COLO668 (cell line): ENCODE measurements at regions not wholly inside any gene's neighbourhood (a gene's known extent, or its start where the extent isn't known, plus 50 kb on each side); places are given as distances from the start of the nearest gene placed in this dataset.
"Not testable (repeated sequence)": the region's sequence is repeated elsewhere in the genome, so short reads cannot be mapped to it uniquely, and the experiment has no call there.

Experiments
- DNase-seq: peaks from one replicate; lab custom pipeline; 2025; ENCODE audit not compliant: unreplicated experiment; lab: John Stamatoyannopoulos, UW

DNA sequence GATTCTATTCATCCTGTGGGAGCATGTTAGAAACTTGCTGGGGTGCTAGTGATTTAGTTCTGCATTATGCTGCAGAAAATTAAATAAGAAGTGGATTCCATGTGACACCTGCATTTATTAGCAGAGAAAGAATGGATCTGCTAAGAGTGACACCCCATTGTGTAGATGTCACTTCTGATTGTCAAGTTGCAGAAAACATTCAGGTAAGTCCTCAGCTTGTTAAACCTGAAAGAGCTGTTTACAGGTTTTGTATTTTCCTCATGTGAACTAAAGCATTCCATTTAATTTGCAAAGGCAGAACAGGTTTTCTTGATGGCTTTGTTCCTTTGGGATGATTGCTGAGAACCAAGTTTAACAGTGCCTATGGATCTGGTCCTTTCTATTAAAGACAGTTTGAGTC, 238.7 kb downstream of the ABCC12 start:
- DNase-seq: no peak

DNA sequence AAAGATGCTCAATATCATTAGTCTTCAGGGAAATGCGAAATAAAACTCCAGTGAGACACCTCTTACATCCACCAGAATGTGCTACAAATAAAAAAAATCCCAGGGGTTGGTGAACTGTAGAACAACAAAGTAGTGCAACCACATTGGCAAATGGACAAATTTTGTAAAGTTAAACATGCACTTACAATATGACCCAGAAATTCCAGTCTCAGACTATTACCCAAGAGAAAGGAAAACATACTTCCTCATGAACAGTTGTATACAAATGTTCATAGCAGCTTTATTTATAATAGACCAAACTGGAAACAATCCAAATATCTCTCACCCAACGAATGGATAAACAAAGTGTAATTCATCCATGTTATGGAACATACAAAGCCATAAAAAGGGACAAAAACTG, 239.5 kb downstream of the ABCC12 start:
- DNase-seq: no peak

DNA sequence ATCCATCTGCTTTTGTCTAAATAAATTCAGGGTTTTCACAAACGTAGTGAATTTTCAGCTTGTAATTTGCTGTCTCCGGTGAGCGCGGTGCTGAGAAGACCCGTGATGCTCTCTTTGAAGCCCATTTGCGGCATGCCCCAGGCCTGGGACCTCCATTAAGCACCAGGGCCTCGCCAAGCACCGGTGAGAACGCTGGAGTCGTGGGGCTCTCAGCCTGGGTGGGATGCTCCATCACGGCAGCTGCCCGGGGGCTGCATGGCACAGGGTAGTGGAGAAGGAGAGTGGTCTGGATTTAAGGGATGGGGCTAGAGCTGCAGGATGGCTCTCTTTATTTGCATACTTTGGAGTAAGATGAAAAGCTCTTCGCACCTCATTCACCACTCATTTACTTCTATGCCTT, 248.7 kb downstream of the ABCC12 start:
- DNase-seq: no peak

DNA sequence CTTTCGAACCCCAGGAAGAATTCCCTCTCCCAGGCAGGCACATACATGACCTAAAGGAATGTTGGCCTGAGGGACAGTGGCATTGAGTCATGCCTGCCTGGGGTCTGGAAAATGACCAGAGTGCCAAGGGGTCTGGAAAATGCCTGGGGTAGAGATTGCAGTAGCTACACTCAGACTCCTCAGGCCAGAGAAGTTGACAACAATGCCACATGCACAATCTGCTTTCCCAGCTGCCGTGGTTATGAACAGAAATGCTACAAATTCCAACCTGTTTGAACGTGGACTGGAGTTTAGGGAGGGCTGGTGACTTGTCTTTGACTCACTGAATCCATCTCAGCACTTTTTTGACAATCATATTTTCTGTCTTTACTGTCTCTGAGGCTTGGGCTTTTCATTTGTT, 250.0 kb downstream of the ABCC12 start:
- DNase-seq: no peak

DNA sequence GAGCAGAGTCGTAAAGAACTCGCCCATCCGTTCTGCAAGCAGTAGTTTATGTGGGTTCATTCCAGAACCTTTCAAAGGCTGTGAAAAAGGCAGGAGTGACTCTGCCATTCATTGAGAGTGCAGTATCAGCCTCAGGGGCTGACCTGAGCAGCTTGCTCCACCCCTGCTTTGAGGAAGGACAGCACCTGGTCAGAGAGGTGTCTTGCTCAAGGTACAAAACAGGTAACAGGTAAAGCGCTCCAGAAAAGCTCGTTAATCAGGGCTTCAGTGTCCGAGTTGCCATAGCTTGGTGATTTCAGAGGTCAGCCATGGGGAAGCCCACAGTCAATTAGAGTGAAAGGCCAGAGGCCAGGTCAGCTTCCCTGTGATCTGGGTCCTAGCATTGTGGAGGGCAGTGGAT, 251.1 kb downstream of the ABCC12 start:
- DNase-seq: no peak

DNA sequence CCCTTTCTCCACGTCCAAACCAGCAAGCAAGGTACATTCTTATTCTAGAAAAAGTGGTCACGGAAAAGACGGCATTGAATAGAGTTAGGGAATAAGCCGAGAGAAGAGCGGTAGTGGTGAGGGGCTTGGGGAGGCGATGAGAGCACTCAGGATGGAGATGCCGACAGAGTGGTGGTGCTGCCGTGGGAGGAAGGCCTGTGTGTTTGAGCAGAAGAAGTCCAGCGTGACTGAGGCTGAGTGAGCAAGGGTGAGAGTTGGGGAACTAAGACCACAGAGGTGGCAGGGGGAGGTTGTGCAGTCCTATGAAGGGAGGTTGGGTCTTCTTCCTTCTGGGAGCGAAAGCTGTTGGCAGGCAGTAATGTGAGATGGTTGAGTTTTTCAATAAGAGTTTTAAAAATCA, 252.3 kb downstream of the ABCC12 start:
- DNase-seq: no peak

DNA sequence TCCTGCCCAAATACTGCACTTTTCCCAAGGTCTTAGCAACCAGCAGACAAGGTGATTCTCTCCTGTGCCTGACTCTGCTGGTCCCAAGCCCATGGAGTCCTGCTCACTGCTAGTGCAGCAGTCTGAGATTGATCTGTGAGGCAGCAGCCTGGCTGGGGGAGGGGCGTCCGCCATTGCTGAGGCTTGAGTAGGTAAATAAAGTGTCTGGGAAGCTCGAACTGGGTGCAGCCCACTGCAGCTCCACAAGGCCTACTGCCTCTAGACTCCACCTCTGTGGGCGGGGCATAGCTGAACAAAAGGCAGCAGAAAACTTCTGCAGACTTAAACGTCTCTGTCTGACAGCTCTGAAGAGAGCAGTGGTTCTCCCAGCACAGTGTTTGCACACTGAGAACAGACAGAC, 258.7 kb downstream of the ABCC12 start:
- DNase-seq: not testable (repeated sequence)

DNA sequence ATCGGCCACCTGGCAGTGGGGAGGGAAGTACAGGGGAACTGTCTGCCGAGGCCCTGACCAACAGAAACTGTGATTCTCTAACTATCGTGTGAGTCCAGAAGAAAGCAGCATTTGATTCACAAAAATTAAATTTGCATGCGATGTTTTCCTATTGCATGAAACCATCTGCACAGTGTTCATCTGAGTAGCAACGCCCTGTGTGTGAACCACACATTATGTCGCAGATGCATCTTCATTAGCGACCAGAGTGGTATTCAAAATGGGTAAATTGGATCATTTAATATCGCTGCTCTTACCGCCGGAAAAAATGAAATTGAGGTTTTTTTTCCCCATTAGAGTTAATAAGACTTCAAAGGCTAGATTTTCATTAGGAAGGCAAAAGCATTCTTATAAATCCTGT, 260.6 kb downstream of the ABCC12 start:
- DNase-seq: no peak

DNA sequence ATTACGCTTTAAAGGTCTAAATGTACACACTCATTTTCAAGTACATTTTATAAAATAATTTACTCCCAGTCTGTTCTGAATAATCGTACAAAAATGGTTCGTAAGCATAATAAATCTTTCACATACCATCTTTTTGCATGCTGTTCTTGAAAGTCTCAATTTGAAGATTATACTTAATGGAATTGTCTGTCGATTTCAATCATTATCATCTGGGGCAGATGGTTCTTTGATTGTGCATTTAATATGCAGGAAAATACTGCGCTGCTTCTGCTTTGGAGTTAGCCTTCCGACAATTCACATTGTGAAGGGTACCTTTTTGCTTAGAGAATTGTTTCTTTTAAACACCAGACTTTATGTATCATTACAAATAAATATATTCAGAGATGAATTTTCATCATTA, 262.8 kb downstream of the ABCC12 start:
- DNase-seq: no peak

DNA sequence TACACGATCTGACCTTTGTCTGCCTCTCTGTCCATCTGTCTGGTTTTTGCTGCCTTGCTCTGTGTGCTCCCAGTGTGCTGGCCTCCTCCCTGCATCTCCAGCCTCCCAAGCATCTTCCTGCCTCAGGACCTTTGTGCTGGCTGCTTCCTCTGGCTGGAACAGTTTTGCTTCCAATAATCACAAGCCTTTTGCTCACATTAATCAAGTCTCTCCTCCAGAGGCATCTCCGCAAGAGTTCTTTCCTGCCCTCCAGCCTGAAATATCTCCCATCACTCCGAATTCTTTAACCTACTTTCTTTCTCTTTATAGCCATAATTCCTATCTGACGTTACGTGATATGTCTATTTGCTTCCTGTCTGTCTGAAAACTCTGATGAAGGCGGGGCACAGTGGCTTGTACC, 267.1 kb downstream of the ABCC12 start:
- DNase-seq: no peak

DNA sequence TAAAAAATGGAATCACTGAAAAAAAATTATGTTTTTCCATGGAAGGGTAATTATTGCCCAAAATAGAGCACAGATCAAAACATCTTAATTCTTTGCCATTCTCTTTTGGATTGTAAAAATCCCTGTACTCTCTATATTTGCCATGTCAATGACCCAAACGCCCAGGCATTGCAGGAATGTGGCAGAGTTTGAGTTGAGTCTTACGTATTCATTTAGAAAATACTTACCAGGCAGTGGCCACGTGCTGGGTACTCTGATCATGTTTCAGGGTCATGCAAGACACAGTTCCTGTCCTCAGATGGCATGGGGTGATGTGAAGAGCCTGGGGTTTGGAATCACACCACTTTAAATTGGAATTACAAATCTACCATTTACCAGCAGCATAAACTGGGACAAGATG, 267.7 kb downstream of the ABCC12 start:
- no peak for DNase-seq

DNA sequence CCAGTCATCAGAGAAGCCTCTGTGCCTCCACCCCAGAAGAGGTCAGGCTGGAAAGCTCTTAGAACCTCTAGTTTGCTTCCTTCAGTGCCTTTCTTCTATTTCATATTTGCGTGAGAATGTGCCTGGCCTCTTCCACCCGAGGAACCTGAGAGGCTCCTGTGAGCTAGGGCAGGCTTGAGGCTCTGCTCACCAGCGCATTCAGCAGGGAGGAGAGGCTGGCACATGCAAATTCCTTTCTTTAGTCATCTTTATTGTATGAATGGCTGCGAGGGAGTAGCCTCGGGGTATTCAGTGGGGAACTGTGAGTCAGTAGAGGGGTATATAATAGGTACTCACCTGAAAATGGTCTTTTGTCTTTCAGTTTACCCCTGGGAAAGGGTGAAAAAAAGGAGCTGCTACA, 268.3 kb downstream of the ABCC12 start:
- no peak for DNase-seq

DNA sequence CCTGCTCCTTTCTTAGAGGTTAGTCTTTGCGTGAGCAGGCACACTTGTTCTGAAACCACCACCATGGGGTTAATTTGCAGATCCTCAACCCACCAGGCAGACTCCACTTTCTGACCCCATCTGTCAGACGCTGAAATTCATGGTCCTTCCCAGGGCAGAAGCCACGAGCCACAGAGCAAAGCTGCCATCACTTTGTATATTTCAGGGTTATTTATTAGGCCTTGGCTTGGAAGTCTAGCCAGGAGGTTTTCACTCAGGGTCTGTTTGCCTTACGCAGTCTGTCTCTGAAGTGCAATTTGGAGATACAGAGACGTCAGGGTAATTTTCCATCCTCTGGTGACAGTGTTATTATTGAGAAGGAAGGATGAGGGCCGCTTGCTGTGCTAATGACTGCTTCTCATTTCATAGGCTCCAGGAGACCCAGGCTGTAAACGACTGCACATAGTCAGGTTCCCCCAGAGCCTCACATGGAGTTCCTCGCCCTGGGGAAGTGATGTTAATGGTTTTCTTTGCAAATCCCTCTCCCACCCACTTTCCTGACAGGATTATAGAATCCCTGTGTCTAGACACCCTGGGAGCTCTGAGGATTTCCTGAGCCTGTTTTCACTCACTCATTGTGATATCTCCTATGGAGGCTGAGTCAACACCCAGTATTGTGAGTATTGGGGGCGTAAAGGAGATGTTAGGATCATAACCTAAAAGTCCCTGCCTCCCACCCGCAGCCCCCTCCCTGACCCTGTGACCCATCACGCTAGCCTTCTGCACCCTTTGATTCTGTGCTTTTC, 269.0 kb downstream of the ABCC12 start:
- no peak for DNase-seq

DNA sequence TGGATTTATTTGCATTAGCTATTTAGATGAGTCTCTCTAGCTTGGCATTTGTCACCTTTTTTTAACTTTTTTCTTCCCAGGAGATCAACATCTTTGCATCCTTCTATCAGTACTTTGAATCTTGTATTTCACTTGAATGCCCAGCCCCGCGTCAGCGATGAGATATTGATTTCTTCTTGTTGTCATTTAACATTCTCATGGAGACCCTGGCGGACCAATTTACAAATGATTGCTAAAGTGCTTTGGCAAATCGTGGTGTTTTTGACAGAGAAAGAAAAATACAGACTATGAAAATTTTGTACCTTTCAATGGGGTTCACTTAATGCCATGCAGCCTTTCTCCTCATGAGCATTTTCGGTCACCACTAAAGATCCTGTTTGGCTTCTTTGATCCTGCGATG, 269.7 kb downstream of the ABCC12 start:
- no peak for DNase-seq

DNA sequence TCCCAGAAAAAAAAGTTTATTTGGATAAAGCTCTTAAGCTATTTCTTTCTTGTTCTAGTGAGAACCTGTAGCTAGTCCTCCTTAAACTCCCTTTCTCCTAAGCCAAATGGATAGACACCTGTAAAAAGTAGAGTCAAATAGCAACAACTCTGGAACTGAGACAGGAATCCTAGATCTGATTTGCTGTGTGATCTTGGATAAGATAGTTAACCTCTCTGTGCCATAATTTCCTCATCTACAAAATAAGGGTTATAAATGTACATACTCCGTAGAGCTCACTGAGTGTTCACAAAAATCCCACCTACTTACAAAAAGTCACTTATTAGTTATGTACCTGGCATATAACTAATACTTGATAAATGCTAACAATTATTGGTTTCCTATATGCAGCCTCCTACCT, 270.3 kb downstream of the ABCC12 start:
- no peak for DNase-seq

DNA sequence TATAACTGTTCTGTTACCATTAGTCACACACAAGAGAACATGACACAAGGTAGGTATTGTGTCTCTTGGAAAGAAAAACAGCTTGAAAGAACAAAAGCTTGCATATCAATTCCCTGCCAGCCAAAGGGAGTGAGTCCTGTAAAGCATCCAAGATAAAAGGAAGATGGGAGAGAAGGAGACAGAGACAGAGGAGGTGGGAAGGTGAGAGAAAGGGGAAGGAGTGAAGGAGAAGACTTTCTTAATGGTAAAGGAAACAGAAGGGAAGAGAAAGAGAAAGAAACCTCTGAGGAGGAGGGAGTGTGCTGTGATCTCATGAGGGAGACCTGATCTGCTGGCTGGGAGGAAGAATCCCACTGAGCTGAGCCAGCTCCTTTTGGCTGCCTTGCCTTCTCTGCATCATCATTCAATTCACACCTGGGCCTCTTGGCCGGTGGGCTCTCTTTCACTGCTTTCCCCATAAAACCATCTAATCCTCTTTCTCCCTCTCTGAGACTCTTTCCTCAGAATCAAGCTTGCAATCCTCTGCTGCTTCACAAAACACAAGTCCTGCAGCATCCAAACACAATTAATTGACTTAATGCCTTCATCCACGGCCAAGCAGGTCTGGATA, 271.6 kb downstream of the ABCC12 start:
- DNase-seq: no peak

DNA sequence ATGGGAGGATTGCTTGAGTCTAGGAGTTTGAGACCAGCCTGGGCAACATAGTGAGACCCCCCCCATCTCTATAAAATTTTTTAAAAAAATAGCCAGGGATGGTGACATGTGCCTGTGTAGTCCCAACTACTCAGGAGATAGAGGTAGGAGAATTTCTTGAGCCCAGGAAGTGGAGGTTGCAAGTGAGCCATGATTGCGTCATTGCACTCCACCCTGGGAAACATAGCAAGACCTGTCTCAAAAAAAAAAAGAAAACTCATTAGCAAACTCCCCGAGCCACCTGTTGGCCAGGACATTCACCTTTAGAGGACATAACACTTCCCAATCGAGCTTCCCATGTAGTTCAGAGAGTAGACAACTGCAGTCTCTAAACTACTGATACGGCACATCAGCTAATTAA, 274.2 kb downstream of the ABCC12 start:
- no peak for DNase-seq

DNA sequence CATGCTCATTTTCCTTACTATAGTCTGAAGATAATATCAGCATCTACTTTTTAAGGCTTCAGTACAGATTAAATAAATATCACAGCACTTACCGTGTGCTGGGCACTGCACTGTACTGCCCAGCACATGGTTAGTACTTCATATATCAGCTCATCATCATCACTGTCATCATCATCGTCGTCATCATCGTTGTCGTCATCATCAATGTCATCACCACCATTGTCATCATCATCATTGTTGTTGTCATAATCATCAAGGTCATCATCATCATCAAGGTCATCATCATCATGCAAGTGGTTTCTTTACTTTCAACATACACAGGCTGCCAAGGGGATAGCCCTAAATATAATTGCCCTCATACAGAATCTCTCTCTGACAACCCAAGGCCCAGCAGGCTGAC, 275.1 kb downstream of the ABCC12 start:
- DNase-seq: no peak

DNA sequence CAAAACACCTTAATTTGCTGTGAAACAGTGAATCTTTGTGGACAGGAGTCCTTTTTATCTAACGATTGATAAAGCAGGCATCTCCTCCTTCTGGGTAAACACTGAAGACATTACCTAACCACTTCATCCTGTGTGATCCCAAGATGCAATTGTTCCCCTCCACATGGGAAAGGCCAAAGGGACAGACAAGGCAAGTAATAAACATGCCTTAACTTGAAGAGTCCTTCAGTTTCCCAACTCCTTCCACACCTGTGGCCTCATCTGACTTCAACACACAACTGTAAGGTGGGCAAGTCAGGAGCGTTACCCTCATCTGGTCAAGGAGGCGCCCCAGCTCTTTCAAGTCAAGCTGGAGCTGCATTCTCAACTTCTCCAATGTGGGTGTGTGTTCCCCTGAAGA, 278.6 kb downstream of the ABCC12 start:
- no peak for DNase-seq

DNA sequence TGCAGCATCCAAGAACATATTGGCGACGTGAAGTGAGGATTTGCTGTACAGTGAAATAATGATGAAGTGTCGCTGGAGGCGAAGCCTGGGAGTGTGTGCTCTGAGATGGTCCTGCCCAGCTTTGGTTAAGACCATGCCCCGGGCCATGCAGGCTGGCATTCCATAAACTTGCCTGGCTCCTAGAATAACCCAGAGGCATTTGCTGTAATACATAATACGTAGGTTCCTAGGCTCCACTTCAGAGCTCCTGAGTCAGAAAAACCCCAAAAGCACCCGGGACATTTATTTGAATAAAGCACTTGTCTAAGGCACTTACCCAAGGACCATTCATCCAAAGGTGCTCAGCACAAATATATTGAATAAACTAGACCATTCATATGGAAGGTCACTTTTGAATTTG, 279.3 kb downstream of the ABCC12 start:
- no peak for DNase-seq

DNA sequence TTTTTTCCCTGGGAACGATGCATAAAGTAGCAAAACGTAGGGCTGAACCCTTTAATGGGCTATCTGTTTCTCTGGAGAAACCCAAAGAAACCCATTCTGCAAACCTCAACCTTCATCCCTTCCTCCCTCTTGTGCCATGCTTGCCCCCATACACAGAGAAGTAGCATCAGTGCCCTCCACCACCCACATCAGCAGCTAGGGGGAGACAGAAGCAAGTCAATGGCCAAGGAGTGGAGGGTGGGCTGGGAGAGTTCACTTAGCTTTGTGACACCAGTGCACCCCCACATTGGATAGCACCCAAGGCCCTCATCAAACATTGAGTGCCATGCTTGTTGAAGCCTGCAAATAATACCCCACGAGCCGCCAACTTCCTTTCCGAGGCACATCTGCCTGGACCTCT, 282.4 kb downstream of the ABCC12 start:
- no peak for DNase-seq

DNA sequence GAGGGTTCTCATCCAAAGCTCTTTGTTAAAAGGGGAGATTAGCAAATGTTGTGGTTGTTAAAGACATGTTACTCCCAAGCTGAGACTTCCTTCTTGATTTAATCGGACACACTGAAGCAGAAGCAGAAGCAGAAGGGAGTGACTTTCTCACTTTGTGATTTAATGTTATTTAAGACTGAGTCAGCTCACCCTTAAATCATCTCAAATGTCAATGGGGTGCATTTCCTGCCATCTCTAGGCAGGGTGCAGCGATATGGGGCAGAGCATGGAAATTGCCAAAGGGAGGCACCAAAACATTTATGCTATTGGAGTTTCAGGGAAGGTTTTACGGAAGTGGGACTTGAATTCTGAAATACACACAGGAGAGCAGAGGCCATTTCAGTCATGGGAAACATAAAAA, 283.6 kb downstream of the ABCC12 start:
- no peak for DNase-seq

DNA sequence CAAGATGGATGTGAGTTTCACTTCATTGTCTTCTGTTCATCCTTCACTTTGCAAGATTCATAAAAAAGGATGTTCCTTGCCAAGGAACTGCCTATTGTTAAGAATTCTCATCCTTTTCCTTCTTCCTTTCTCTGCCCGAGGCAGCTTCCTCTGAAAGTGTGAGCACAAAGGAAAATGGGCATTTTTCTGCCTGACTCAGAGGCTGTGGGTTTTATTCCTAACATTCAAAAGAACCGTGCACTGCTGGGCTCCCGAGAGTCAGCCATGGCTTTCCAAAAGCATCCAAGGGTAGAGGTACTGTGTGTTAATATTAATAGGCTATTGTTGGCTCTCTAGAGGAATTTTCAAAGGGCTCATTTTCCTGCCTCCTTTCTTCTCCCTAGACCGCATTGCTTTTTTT, 289.4 kb downstream of the ABCC12 start:
- DNase-seq: no peak
